ENCODE measurements at regions not wholly inside any gene's neighbourhood (a gene's known extent, or its start where the extent isn't known, plus 50 kb on each side); places are given as distances from the start of the nearest gene placed in this dataset.

- Histone ChIP-seq H3K27me3 (ENCODE audit: control insufficient read depth in 2 of 2, insufficient read depth in 2 of 2, low read length in 2 of 2) (no peaks in the 10 kb centered on the region), H3K9me3 (replicated peaks; ENCODE audit: control insufficient read depth, insufficient read depth, low read depth, low read length) (no peaks in the 10 kb centered on the region), H3K79me2 (ENCODE audit: control insufficient read depth, insufficient read depth, low read length) (no peaks in the 10 kb centered on the region), H3K4me1 (replicated peaks in 1 of 2; ENCODE audit: control insufficient read depth in 2 of 2, insufficient read depth in 2 of 2, low read length in 2 of 2) (no peaks in the 10 kb centered on the region), H2AFZ (ENCODE audit: low read depth, low read length) (no peak overlapping the region), H3K9ac (ENCODE audit: insufficient read depth in 1 of 2, low read depth in 2 of 2, low read length in 2 of 2) (no peak overlapping the region), H3K4me3 (no peak overlapping the region), H3K9me1 (ENCODE audit: control insufficient read depth, insufficient read depth, low read length) (no peaks in the 10 kb centered on the region), H3K36me3 (ENCODE audit: control insufficient read depth, insufficient read depth, low read length) (no peaks in the 10 kb centered on the region), H4K20me1 (replicated peaks; ENCODE audit: control insufficient read depth, insufficient read depth, low read length) (no peaks in the 10 kb centered on the region), H3K4me2 (ENCODE audit: insufficient read depth, low read length) (no peak overlapping the region), H3K27ac (ENCODE audit: extremely low read depth, low read depth, low read length) (no peak overlapping the region)
- BruUV-seq (replicated peaks) = no TSS peak
- ChIA-PET POLR2A (no interaction called here), CTCF (ENCODE audit: low intra/inter-chr PET ratio) (no interaction called here)
- in situ Hi-C loops (cut with MboI) (no loop called here), intact Hi-C loops (cut with micrococcal nuclease) (no loop called here)
- FAIRE-seq (no peak), DNase-seq (ENCODE audit: extremely low read depth in 1 of 4, low spot score in 3 of 4) (no peak), ATAC-seq (no peak)
- 0% methylated on average over 2 of the region's 2 CpGs for WGBS (ENCODE audit: insufficient coverage, low coverage, missing lambda C conversion rate)
- no peak for TF ChIP-seq FOXK2 (conservative IDR thresholded peaks at IDR 0.05 in 1 of 2, IDR thresholded peaks at IDR 0.05 in 1 of 2; ENCODE audit: low read depth in 2 of 2)
- TF ChIP-seq ARID2 (IDR thresholded peaks at IDR 0.05) = no peak
- no peak for TF ChIP-seq UBTF (IDR thresholded peaks at IDR 0.05; ENCODE audit: borderline replicate concordance in 1 of 2, low read depth in 2 of 2, low read length in 2 of 2)
- no peak for TF ChIP-seq ZNF696 (CRISPR knock-in tag; conservative IDR thresholded peaks at IDR 0.05)
- no peak for TF ChIP-seq ZSCAN32 (CRISPR knock-in tag; IDR thresholded peaks at IDR 0.05)
- no peak for TF ChIP-seq ARID3A (IDR thresholded peaks at IDR 0.05; ENCODE audit: borderline replicate concordance, low read depth, low read length)
- no peak for TF ChIP-seq HSF4 (CRISPR knock-in tag; IDR thresholded peaks at IDR 0.05; ENCODE audit: borderline replicate concordance)
- no peak for TF ChIP-seq GTF2A2 (tag; IDR thresholded peaks at IDR 0.05)
Measured at GRCh38 chr3:117549716-117550115, 840.1 kb downstream of the TUSC7 start.

All from K562 (cell line).